ENCODE measurements at regions not wholly inside any gene's neighbourhood (a gene's known extent, or its start where the extent isn't known, plus 50 kb on each side); places are given as distances from the start of the nearest gene placed in this dataset.

- DNase-seq, result no peak
These were observed 1000.9 kb upstream of the ADGRB3 start for GRCh38 chr6:67634199-67634598.

- peak; percentile 85 for DNase-seq
These were observed 1002.0 kb upstream of the ADGRB3 start for GRCh38 chr6:67633058-67633457.

DNA sequence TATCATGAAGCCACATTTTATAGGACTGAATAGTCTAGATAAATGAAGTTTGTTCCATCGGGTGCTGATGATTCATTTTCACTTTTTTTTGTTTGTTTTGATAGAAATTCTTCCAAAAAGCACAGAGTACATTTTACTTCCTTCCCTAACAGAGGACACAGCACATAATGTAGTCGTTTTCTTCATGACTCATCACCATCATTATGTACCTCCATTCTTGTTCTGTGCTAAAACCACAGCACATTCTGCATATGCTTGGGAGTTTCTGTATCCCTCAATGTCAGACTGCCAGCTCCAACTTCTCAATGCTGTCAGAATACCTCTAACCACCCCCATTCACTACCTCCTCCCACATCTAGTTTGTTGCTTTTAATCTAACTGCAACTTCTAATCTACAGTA lies 1004.9 kb upstream of the ADGRB3 start:
- DNase-seq, result peak; percentile 82

DNA sequence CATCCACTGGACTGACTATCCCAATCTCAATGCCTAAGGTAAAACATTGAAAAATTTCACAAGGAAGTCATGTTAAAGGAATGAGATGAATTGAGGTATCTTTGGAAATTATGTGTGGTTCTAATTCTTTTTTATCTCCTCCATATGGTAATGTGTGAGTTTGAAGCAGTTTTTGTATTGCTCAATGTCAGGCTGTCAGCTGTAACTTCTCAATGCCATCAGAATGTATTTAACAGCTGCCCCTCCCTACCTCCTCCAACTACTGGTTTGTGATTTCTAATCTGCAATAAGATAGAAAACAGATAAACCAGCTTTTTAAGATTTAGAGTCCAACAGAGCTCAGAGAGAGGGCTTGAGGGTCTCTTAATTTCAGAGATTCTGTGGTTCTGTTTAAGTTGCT lies 1005.8 kb upstream of the ADGRB3 start:
- peak; percentile 44 for DNase-seq

- no peak for DNase-seq
These were observed 1019.3 kb upstream of the ADGRB3 start for GRCh38 chr6:67615796-67616195.

DNA sequence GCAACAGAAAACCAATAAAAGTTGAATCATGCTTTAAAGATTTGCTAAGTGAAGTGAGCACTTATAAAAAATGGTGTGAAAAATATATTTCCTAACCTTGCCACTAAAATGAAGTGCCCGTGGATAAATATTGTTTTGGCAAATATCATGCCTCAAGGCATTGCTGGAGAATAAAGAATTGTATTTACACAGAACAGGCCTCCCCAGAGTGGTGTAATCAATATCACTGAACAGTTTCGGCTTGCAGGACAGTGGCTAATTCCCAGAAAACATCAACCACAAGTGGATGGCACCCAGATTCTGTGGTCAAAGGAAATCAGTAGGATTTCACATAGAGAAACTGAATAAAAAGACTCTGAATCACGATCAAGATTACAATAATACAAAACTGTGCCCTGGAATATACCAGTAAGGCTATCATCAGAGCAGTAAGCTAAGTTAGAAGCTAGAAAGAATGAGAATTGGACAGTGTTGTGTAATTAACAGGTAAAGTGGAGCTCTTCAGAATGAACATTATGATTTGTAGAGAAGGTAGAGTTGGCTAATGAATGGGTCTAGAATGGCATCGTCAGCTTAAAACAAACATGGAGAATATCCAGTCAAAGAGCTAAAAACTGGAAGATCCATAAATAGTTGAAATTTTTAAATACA lies 1026.9 kb upstream of the ADGRB3 start:
- DNase-seq, result no peak

DNA sequence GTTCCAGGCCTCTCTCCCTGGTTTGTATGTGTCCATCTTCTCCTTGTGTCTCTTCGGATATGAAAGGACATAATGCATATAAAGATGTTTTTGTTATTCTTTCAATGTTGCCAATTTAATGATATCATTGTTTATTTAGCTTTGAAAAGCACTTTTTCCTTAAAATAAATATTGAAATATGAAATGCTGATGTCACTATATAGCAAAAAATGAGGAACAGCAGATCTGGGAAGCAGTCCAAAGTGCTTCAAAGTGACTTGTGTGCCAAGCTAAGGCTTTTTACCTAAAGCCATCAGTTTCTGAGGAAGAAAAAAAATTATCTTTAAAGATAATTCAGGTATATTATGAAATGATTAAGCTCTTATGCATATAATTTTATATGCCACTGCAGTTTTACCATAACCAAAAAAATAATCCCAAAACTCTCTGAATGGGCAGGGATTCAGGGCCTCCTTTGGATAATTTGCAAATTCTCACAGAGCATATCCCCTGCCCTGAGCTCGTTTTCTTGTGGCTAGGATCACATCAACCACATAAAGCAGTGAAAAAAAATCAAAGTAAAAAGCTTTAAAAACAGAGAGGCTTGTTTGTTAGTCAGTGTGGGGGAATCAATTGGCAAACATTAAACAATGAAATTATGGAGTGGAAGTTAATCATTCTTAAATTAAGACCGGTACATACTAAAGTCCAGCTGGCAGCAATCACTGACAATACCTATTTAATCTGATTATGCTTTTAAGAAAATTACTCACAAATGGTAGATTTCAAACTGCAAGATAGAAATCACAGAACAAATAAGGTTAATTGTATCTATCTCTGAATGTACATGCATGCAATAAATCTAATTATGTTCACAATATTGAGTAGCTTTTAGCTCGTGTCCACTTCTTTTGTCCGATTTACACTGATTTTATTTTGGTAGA lies 1027.9 kb upstream of the ADGRB3 start:
- DNase-seq, result peak; percentile 45

DNA sequence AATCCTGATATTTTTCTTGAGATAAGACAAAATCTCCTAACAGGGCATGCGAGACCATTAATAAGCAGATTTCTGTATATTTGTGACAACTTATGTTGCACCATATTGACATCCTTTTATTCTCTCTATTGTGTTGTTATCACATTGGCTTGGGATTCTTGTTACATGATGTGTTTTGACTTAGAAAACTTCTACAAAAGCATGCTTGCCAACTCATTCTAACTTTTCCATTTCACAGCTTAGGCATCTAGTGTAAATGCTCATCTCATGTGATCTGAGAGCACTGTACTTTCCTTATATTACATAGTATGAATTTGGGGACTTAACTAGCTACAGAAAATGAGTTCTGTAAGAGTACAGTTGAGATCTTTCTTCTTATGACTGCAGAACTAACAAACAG lies 1040.7 kb upstream of the ADGRB3 start:
- no peak for DNase-seq

GRCh38 chr6:67593247-67593646 lies 1041.8 kb upstream of the ADGRB3 start:
- no peak for DNase-seq

- no peak for DNase-seq
These were observed 1043.2 kb upstream of the ADGRB3 start for GRCh38 chr6:67591910-67592309.

GRCh38 chr6:67567842-67568241 lies 1067.2 kb upstream of the ADGRB3 start:
- no peak for DNase-seq

GRCh38 chr6:67563671-67564070 lies 1071.4 kb upstream of the ADGRB3 start:
- no peak for DNase-seq

DNA sequence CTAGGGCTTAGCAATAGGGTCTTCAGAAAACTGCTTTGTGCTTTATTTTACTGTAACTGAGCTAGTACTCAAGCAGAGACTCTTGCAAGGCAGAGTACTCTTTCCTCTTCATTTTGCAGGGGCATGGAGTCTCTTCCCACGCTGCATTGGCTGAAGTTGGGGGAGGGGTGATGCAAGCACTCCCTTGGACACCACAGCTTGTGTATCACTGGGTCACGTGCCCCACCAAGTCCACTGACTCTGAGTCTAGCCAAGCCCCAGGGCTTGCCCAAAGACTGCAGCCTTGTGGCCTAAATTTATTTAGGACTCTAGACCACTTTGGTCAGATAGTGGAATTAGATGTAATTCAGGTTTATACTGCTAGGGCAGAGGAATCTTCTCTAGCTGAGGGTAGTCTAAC lies 1075.0 kb upstream of the ADGRB3 start:
- DNase-seq, result no peak

DNA sequence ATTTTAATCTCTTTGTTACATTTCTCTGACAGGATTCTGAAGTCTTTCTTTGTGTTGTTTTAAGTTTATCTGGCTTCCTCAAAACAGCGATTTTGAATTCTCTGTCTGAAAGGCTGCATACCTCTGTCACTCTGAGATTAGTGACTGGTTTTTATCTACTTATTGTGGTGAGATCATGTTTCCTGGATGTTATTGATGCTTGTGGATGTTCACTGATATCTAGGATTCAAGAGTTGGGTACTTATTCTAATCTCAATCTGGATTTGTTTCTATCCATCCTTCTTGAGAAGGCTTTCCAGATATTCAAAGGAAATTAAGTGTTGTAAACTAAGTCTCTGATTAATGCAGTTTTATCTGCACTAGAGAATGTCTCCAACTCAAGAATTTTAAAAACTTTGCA lies 1076.1 kb upstream of the ADGRB3 start:
- no peak for DNase-seq

DNA sequence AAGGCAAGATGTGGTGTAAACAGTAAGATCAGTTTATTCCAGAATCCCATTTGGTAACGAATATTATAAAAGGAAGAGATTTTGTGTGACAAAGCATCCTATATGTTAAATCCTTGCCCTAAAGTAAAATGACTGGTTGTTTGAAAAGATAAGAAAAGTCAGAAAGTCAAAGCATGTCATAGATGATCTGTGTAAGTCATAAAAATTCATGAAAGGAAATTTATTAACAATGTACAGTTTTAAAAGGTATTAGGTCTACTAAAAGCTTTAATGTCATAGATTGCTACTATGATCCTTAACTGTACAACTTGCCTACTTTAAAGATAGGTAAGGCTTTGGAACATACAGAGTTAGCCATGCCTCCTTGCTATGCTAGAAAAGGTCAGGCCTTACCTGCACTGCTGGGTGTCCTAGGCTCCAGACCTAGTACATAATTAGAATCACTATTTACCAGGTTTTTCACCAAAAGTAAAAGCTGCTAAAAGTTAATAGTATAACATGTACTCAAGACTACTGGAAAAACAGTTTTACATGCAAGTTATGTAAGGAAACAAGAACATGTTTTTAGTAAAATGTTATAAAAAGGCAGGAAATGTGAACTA lies 1090.1 kb upstream of the ADGRB3 start:
- no peak for DNase-seq

DNA sequence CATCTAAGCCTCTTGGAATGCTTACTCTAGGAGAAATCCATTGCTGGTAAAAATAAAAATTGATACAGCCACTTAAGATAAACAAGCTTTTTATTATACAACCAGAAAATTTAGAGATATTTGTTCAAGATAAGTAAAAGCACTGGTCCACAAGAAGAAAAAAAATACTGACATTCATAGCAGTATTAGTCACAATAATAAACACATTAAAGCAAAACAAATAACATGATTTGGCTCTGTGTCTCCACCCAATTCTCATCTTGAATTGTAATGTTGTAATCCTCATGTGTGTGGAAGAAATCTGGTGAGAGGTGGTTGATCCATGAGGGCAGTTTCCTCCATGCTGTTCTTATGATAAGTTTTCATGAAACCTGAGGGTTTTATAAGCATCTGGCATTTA lies 1093.5 kb upstream of the ADGRB3 start:
- DNase-seq, result no peak

GRCh38 chr6:67538032-67538431 lies 1097.0 kb upstream of the ADGRB3 start:
- DNase-seq, result no peak

GRCh38 chr6:67535946-67536345 lies 1099.1 kb upstream of the ADGRB3 start:
- no peak for DNase-seq

GRCh38 chr6:67506352-67506751 lies 1128.7 kb upstream of the ADGRB3 start:
- DNase-seq, result peak; percentile 3

DNA sequence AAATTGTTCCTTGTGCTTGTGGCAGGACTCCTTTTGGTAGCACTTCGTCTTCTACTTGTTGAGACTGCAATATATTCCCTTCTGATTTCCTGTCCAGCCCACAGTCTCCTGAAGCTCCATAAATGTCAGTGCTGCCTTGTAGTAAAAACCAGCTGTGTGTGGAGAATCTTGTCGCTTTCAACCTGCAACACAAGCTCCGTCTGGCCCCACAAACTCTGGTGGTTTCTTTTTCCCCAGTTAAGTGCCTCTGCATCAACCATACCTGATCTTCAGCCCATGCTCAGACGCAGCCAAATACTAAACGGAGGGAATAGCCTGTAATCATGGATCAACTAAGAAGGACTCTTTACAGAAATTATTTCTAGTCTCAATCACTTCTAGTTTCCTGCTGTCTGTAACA lies 1133.3 kb upstream of the ADGRB3 start:
- DNase-seq, result no peak

DNA sequence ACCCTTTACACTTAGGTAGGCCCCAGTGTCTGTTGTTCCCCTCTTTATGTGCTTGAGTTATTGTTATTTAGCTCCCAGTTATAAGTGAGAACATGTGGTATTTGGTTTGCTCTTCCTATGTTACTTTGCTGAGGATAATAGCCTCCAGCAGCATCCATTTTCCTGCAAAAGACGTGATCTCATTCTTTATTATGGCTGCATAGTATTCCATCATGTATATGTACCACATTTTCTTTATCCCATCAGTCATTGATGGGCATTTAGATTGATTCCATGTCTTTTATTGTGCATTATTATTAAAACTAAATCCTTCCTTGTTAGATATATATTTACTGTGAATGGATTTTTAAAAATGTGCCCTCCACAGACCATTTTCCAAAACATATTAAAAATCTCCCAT lies 1137.3 kb upstream of the ADGRB3 start:
- no peak for DNase-seq

DNA sequence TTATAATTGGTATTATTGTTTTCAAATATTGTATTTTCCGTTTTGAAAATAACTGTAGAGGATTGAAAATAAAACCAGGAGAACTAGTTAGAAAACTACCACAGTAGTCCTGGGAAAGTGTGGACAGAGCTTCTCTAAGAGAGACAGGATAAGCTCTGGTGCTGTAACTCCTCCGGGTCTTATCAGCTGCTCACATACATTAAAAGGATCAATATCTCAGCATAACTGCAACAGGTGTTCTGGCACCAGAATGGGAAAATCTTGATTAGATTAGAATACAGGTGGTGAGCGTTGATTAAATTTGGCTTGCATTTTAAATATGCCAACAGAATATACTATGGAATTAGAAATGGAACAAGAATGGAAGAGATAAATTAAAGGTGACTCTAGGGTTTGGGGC lies 1138.9 kb upstream of the ADGRB3 start:
- no peak for DNase-seq

GRCh38 chr6:67493682-67494081 lies 1141.4 kb upstream of the ADGRB3 start:
- DNase-seq, result no peak

GRCh38 chr6:67475700-67476099 lies 1159.4 kb upstream of the ADGRB3 start:
- DNase-seq, result no peak

Measured in MV-4-11 (cell line).